Stomach (tissue), 4 donors: ENCODE measurements at regions not wholly inside any gene's neighbourhood (a gene's known extent, or its start where the extent isn't known, plus 50 kb on each side); places are given as distances from the start of the nearest gene placed in this dataset.

ENCODE experiments used
- CTCF ChIP-seq, 7 experiments: fragments of 450-650 bp in 4 of 7; fragments of 200-600 bp in 3 of 7; sonication (generic) in 3 of 7; IDR thresholded peaks; one replicate each; pipeline ENCODE4 v1.5.1; 2016 to 2019; ENCODE audit warnings: antibody characterized with exemption in 7 of 7, control low read depth in 2 of 7, mild to moderate bottlenecking in 1 of 7
- EP300 ChIP-seq: sonication (generic); formaldehyde crosslinking; IDR thresholded peaks from one replicate; pipeline ENCODE4 v1.6.1; 2017; ENCODE audit warnings: antibody characterized with exemption
- POLR2A ChIP-seq, 4 donors: fragments of 450-650 bp; IDR thresholded peaks; one replicate each; pipeline ENCODE4 v1.6.1; 2016; ENCODE audit warnings: antibody characterized with exemption in 4 of 4, control low read depth in 2 of 4, mild to moderate bottlenecking in 1 of 4, moderate library complexity in 1 of 4
- POLR2AphosphoS5 ChIP-seq, 3 donors: sonication (generic); formaldehyde crosslinking; IDR thresholded peaks; one replicate each; pipeline ENCODE4 v1.6.1; 2016; ENCODE audit warnings: antibody characterized with exemption in 3 of 3

DNA sequence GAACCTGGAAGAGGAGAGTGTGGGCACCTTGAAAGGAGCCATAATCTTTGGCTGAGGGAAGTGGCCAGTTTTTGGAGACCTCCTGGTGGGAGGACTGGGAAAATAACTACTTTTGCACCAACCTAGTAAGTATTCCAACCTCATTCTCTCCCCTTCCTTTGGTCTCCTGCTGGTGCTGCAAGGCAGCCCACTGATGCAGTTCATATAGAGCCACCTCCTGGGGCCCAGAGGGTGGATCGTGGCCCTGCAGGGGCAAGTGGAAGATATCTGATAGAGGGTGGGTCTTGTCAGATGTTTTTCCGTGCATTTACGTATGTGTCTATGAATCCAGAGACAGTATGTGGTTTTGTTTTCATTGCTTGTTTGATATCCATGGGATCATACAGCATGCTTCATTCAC, 172.8 kb upstream of the PITX1 start:
- TF ChIP-seq CTCF (IDR thresholded peaks at IDR 0.05) = no peak
- TF ChIP-seq POLR2A (IDR thresholded peaks at IDR 0.05) = no peak
- TF ChIP-seq POLR2AphosphoS5 (IDR thresholded peaks at IDR 0.05) = no peak
- no peak for TF ChIP-seq EP300
